Ovary (tissue), 3 donors: ENCODE measurements at regions not wholly inside any gene's neighbourhood (a gene's known extent, or its start where the extent isn't known, plus 50 kb on each side); places are given as distances from the start of the nearest gene placed in this dataset.

Experiments
- CTCF ChIP-seq, 3 donors: fragments of 450-650 bp in 2 of 3; fragments of 200-600 bp in 1 of 3; IDR thresholded peaks; one replicate each; pipeline versions ENCODE4 v1.5.1 to v1.8.0; 2016 to 2022; ENCODE audit warnings: antibody characterized with exemption in 3 of 3, mild to moderate bottlenecking in 1 of 3
- POLR2A ChIP-seq: fragments of 450-650 bp; IDR thresholded peaks from one replicate; pipeline ENCODE4 v1.6.1; 2017; ENCODE audit warnings: antibody characterized with exemption, mild to moderate bottlenecking, moderate library complexity
- donor health status: DM: no; HTN: no; CAD: no.

DNA sequence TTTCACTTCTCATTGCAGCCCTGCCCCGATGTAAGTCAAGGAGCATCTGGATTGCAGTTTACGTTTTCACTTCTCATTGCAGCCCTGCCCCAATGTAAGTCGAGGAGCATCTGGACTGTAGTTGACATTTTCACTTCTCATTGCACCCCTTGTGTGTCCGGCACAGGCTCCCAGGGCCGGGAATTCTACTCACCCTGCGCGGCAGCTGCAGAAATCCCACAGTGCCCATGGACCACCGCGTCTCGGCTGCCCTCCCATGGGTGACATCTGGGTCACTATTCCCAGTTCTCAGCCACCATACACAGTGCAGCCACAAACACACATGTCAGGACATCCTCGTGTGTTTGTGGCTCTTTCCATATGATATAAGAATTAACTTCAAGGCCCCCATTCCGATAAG, 378.5 kb downstream of the ADGRD1 start:
- TF ChIP-seq CTCF (IDR thresholded peaks at IDR 0.05) = no peak
- TF ChIP-seq POLR2A = no peak
